ENCODE measurements at regions not wholly inside any gene's neighbourhood (a gene's known extent, or its start where the extent isn't known, plus 50 kb on each side); places are given as distances from the start of the nearest gene placed in this dataset.
"Not testable (repeated sequence)": the region's sequence is repeated elsewhere in the genome, so short reads cannot be mapped to it uniquely, and the experiment has no call there.

DNA sequence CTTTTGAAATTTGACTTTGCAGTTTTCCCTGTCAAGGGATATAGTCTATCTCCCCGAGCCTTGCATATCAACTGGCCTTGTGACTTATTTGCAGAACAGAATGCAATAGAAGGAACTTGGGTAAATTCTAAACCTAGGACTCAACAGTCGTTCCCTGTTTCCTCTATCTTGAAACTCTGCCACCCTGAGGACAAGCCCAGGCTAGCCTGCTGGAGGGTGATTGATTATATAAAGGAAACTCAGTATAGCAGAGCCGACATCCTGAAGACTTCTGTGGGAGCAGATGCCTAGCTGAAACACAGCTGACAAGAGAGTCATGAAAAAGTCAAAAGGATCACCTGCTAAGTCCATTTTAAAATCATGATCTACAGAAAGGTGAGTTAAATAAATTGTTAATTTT, 197.1 kb downstream of the TGIF2LY start:
- FAIRE-seq: peak; percentile 93
- H3K23ac ChIP-seq (ENCODE audit: insufficient read length); H3K79me1 ChIP-seq (ENCODE audit: low read depth, low read length); H2AK5ac ChIP-seq (ENCODE audit: low read depth, low read length); H3K79me2 ChIP-seq (ENCODE audit: control insufficient read depth in 1 of 2, insufficient read depth in 2 of 2, low read length in 2 of 2); H3K56ac ChIP-seq (replicated peaks; ENCODE audit: insufficient read length, low read depth, low read length); H3K4ac ChIP-seq (replicated peaks; ENCODE audit: insufficient read length, low read depth, low read length); POLR2A ChIA-PET (ENCODE audit: partially characterized antibody); H3K14ac ChIP-seq (ENCODE audit: insufficient read length); H4K91ac ChIP-seq (replicated peaks; ENCODE audit: insufficient read length, low read length); H3K4me3 ChIP-seq (ENCODE audit: extremely low read depth in 1 of 4, insufficient read depth in 2 of 4, low read depth in 3 of 4, low read length in 4 of 4); H2BK15ac ChIP-seq (ENCODE audit: low read length); H3K27ac ChIP-seq (ENCODE audit: low read depth, low read length); H2BK12ac ChIP-seq (ENCODE audit: low read depth, low read length); DNase-seq (ENCODE audit: low read depth in 1 of 2, low spot score in 2 of 2); H3K4me2 ChIP-seq (ENCODE audit: insufficient read depth in 1 of 2, low read depth in 2 of 2, low read length in 2 of 2); H3K9me3 ChIP-seq (ENCODE audit: insufficient read depth in 2 of 2, low read depth in 1 of 2, low read length in 1 of 2); H4K8ac ChIP-seq (ENCODE audit: extremely low read depth, insufficient read depth, low read length); H3K9ac ChIP-seq (replicated peaks in 1 of 4; ENCODE audit: extremely low read depth in 1 of 4, low read depth in 3 of 4, low read length in 3 of 4); H4K5ac ChIP-seq (ENCODE audit: insufficient read length, low read depth, low read length); H3K4me1 ChIP-seq (replicated peaks in 1 of 4; ENCODE audit: control insufficient read depth in 3 of 4, insufficient read depth in 4 of 4, low read length in 3 of 4); H3K23me2 ChIP-seq (ENCODE audit: low read depth, low read length); H2BK20ac ChIP-seq (ENCODE audit: low read length); H3K36me3 ChIP-seq (ENCODE audit: control insufficient read depth in 2 of 4, insufficient read depth in 4 of 4, low read length in 3 of 4); CTCF ChIA-PET (ENCODE audit: partially characterized antibody); H4K20me1 ChIP-seq (replicated peaks in 1 of 2; ENCODE audit: control insufficient read depth in 1 of 2, insufficient read depth in 2 of 2, low read length in 2 of 2); H2AFZ ChIP-seq (ENCODE audit: low read length); H2BK120ac ChIP-seq (replicated peaks; ENCODE audit: low read depth, low read length); H3K18ac ChIP-seq (ENCODE audit: extremely low read depth, low read length); H2BK5ac ChIP-seq (ENCODE audit: low read depth, low read length); H3K27me3 ChIP-seq (replicated peaks in 1 of 4; ENCODE audit: control insufficient read depth in 3 of 4, extremely low read depth in 1 of 4, insufficient read depth in 3 of 4, low read length in 3 of 4): not testable (repeated sequence)
- WGBS, 2 experiments (ENCODE audit: extremely low coverage in 1 of 2, insufficient coverage in 1 of 2, insufficient read length in 1 of 2, insufficient replicate concordance in 2 of 2, low coverage in 1 of 2, low lambda C conversion rate in 2 of 2, missing lambda C conversion rate in 1 of 2): 100% methylated on average over 1 of the region's 3 CpGs; no CpG with 5 or more reads in 1 of the 2 experiments

All from H1 (cell line).